Esophagus muscularis mucosa (tissue), 4 donors: ENCODE measurements at regions not wholly inside any gene's neighbourhood (a gene's known extent, or its start where the extent isn't known, plus 50 kb on each side); places are given as distances from the start of the nearest gene placed in this dataset.

Experiments
- EP300 ChIP-seq: sonication (generic); formaldehyde crosslinking; IDR thresholded peaks from one replicate; pipeline ENCODE4 v1.6.1; 2017; ENCODE audit warnings: antibody characterized with exemption
- POLR2A ChIP-seq: fragments of 450-650 bp; IDR thresholded peaks from one replicate; pipeline ENCODE4 v1.6.1; 2017; ENCODE audit warnings: antibody characterized with exemption, moderate library complexity, mild to moderate bottlenecking, low read depth
- POLR2AphosphoS5 ChIP-seq, 2 donors: sonication (generic); formaldehyde crosslinking; IDR thresholded peaks; one replicate each; pipeline ENCODE4 v1.6.1; 2017; ENCODE audit warnings: antibody characterized with exemption in 2 of 2
- TF ChIP-seq, protein P1 (sequence below), 3 experiments: fragments of 200-600 bp in 2 of 3; fragments of 450-650 bp in 1 of 3; sonication (generic) in 2 of 3; IDR thresholded peaks; one replicate each; pipeline ENCODE4 v1.5.1; 2017 to 2019; ENCODE audit warnings: antibody characterized with exemption in 3 of 3, mild to moderate bottlenecking in 2 of 3, moderate library complexity in 1 of 3

DNA sequence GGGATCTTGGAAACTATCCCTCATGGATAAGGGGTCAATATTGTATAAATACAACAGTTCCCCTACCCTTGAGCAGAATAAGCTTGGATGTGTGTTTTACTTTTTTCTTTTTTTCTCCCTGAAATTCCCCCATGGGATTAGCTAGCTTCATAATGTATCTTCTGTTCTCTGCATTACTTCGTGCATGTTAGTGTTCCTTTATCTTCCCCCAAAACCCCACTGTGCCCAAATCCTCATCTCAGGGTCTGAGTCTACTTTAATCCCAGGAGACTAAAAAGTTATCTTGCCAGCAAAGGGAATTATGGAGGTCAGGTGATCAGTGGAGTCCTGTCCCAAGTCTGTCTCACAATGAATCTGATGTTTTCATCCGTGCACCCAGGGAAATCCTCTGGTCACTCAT lies 217.5 kb upstream of the CNTNAP4 start:
- TF ChIP-seq, protein P1, sequence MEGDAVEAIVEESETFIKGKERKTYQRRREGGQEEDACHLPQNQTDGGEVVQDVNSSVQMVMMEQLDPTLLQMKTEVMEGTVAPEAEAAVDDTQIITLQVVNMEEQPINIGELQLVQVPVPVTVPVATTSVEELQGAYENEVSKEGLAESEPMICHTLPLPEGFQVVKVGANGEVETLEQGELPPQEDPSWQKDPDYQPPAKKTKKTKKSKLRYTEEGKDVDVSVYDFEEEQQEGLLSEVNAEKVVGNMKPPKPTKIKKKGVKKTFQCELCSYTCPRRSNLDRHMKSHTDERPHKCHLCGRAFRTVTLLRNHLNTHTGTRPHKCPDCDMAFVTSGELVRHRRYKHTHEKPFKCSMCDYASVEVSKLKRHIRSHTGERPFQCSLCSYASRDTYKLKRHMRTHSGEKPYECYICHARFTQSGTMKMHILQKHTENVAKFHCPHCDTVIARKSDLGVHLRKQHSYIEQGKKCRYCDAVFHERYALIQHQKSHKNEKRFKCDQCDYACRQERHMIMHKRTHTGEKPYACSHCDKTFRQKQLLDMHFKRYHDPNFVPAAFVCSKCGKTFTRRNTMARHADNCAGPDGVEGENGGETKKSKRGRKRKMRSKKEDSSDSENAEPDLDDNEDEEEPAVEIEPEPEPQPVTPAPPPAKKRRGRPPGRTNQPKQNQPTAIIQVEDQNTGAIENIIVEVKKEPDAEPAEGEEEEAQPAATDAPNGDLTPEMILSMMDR (IDR thresholded peaks at IDR 0.05): no peak
- no peak for TF ChIP-seq POLR2AphosphoS5 (IDR thresholded peaks at IDR 0.05)
- no peak for TF ChIP-seq EP300
- TF ChIP-seq POLR2A: no peak
